Naive thymus-derived CD4-positive, alpha-beta T cell (primary cell): ENCODE measurements at regions not wholly inside any gene's neighbourhood (a gene's known extent, or its start where the extent isn't known, plus 50 kb on each side); places are given as distances from the start of the nearest gene placed in this dataset.

Source experiments
- ATAC-seq: fragments of 150-1000 bp; cut with Tn5 transposase; 2 replicates; pipeline ENCODE4 v1.10.0; 2021; ENCODE audit warnings: mild to moderate bottlenecking, moderate library complexity
- CTCF ChIA-PET: fragments of 350-600 bp; sonication (Branson Sonifier 250); formaldehyde crosslinking; loops from one replicate; lab custom pipeline; 2021; ENCODE audit warnings: antibody characterized with exemption; lab: Charles Lee
- POLR2A ChIA-PET: fragments of 350-600 bp; sonication (Branson Sonifier 250); formaldehyde crosslinking; loops from one replicate; lab custom pipeline; 2021; ENCODE audit warnings: antibody characterized with exemption, inconsistent platforms; lab: Charles Lee
- DNase-seq, 9 donors: peaks; one replicate each; pipeline versions ENCODE4 v3.0.0 to v3.0.0-alpha.2; 2020 to 2022; ENCODE audit warnings: mixed read lengths in 1 of 9
- H3K27ac ChIP-seq: one replicate; pipeline ENCODE4 v1.7.0; 2013; ENCODE audit warnings: mild to moderate bottlenecking, low read depth, low read length, moderate library complexity
- H3K27me3 ChIP-seq, 2 donors: one replicate each; pipeline ENCODE4 v1.7.0; 2013; ENCODE audit warnings: low read length in 2 of 2, mild to moderate bottlenecking in 2 of 2, moderate library complexity in 2 of 2; ENCODE audit not compliant: control insufficient read depth in 2 of 2, insufficient read depth in 2 of 2
- H3K36me3 ChIP-seq, 3 experiments: 1 replicate in 2 of 3; 2 replicates in 1 of 3; pipeline ENCODE4 v1.7.0; 2013; ENCODE audit warnings: low read length in 3 of 3, mild to moderate bottlenecking in 3 of 3, moderate library complexity in 1 of 3; ENCODE audit not compliant: insufficient read depth in 3 of 3, control insufficient read depth in 2 of 3
- H3K4me1 ChIP-seq, 2 donors: one replicate each; pipeline ENCODE4 v1.7.0; 2013; ENCODE audit warnings: low read length in 2 of 2, mild to moderate bottlenecking in 2 of 2, moderate library complexity in 1 of 2; ENCODE audit not compliant: control insufficient read depth in 2 of 2, insufficient read depth in 2 of 2
- H3K4me3 ChIP-seq: 2 replicates; pipeline ENCODE4 v1.7.0; 2013; ENCODE audit warnings: mild to moderate bottlenecking, low read length
- H3K9me3 ChIP-seq, 3 experiments: 1 replicate in 2 of 3; 2 replicates in 1 of 3; pipeline ENCODE4 v1.7.0; 2013; ENCODE audit warnings: low read length in 3 of 3; ENCODE audit not compliant: control insufficient read depth in 2 of 3
- H3K27ac Mint-ChIP-seq, 9 donors: one replicate each; pipeline ENCODE4 v1.8.0; 2020 to 2022; ENCODE audit warnings: mixed read lengths in 9 of 9, mild to moderate bottlenecking in 8 of 9, moderate library complexity in 5 of 9, inconsistent platforms in 2 of 9
- H3K27me3 Mint-ChIP-seq, 5 donors: one replicate each; pipeline ENCODE4 v1.8.0; 2021 to 2022; ENCODE audit warnings: mixed read lengths in 5 of 5, mild to moderate bottlenecking in 1 of 5
- H3K36me3 Mint-ChIP-seq, 5 donors: one replicate each; pipeline ENCODE4 v1.8.0; 2020 to 2022; ENCODE audit warnings: mixed read lengths in 5 of 5, mild to moderate bottlenecking in 3 of 5, inconsistent platforms in 1 of 5
- H3K4me1 Mint-ChIP-seq, 7 donors: one replicate each; pipeline ENCODE4 v1.8.0; 2020 to 2022; ENCODE audit warnings: mixed read lengths in 7 of 7, mild to moderate bottlenecking in 3 of 7, inconsistent platforms in 1 of 7
- H3K4me3 Mint-ChIP-seq, 10 donors: one replicate each; pipeline ENCODE4 v1.8.0; 2020 to 2022; ENCODE audit warnings: mild to moderate bottlenecking in 10 of 10, mixed read lengths in 10 of 10, moderate library complexity in 6 of 10, inconsistent platforms in 2 of 10
- H3K9me3 Mint-ChIP-seq, 11 donors: one replicate each; pipeline ENCODE4 v1.8.0; 2020 to 2022; ENCODE audit warnings: mixed read lengths in 11 of 11, mild to moderate bottlenecking in 4 of 11, inconsistent platforms in 1 of 11, moderate library complexity in 1 of 11
- intact Hi-C, 2 donors: fragments of 100-400 bp; cut with micrococcal nuclease; formaldehyde crosslinking; loops; one replicate each; pipeline ENCODE4 v1.15.1; 2023

- Mint-ChIP-seq H3K4me3 (no peak overlapping the region), H3K27ac (no peak overlapping the region), H3K4me1 (peaks cover 0 to 2% (median 0%) of the 10 kb centered on the region in 7 donors), H3K36me3 (no peaks in the 10 kb centered on the region), H3K9me3 (peaks cover 0 to 4% (median 0%) of the 10 kb centered on the region in 11 donors), H3K27me3 (peaks cover 0 to 8% (median 0%) of the 10 kb centered on the region in 5 donors)
- Histone ChIP-seq H3K27me3 (no peaks in the 10 kb centered on the region), H3K4me1 (no peaks in the 10 kb centered on the region), H3K9me3 (no peaks in the 10 kb centered on the region), H3K27ac (no peak overlapping the region), H3K4me3 (no peak overlapping the region), H3K36me3 (no peaks in the 10 kb centered on the region)
- intact Hi-C loops = no loop called here
- DNase-seq (no peak), ATAC-seq (no peak)
- ChIA-PET CTCF (no interaction called here), POLR2A (no interaction called here)
Measured at GRCh38 chr3:13170317-13170716, 97.1 kb upstream of the IQSEC1 start.

GRCh38 chr3:13168391-13168790 is 95.2 kb upstream of the IQSEC1 start:
- H3K27ac Mint-ChIP-seq = peak overlapping the region in 1 of 9 donors; percentile 24
- ChIA-PET CTCF (no interaction called here), POLR2A (no interaction called here)
- Histone ChIP-seq H3K4me3 (no peak overlapping the region), H3K4me1 (no peaks in the 10 kb centered on the region), H3K27me3 (no peaks in the 10 kb centered on the region), H3K27ac (no peak overlapping the region), H3K9me3 (no peaks in the 10 kb centered on the region), H3K36me3 (no peaks in the 10 kb centered on the region)
- peaks cover 0 to 8% (median 0%) of the 10 kb centered on the region in 5 donors for H3K27me3 Mint-ChIP-seq
- H3K36me3 Mint-ChIP-seq = no peaks in the 10 kb centered on the region
- peaks cover 0 to 4% (median 0%) of the 10 kb centered on the region in 11 donors for H3K9me3 Mint-ChIP-seq
- no peak overlapping the region for H3K4me3 Mint-ChIP-seq
- peaks cover 0 to 2% (median 0%) of the 10 kb centered on the region in 7 donors for H3K4me1 Mint-ChIP-seq
- intact Hi-C loops = no loop called here
- ATAC-seq (no peak), DNase-seq (no peak)

- Histone ChIP-seq H3K9me3 (no peaks in the 10 kb centered on the region), H3K4me3 (no peak overlapping the region), H3K4me1 (no peaks in the 10 kb centered on the region), H3K27me3 (no peaks in the 10 kb centered on the region), H3K27ac (no peak overlapping the region), H3K36me3 (no peaks in the 10 kb centered on the region)
- peaks cover 0 to 4% (median 0%) of the 10 kb centered on the region in 11 donors for H3K9me3 Mint-ChIP-seq
- no peak for DNase-seq
- H3K27ac Mint-ChIP-seq = no peak overlapping the region
- no peaks in the 10 kb centered on the region for H3K36me3 Mint-ChIP-seq
- H3K4me3 Mint-ChIP-seq = no peak overlapping the region
- ChIA-PET POLR2A (no interaction called here), CTCF (no interaction called here)
- peaks cover 0 to 8% (median 0%) of the 10 kb centered on the region in 5 donors for H3K27me3 Mint-ChIP-seq
- ATAC-seq = no peak
- peaks cover 0 to 2% (median 0%) of the 10 kb centered on the region in 7 donors for H3K4me1 Mint-ChIP-seq
- intact Hi-C loops = no loop called here
Measured at GRCh38 chr3:13167829-13168228, 94.6 kb upstream of the IQSEC1 start.

- H3K36me3 Mint-ChIP-seq = no peaks in the 10 kb centered on the region
- peaks cover 0 to 2% (median 0%) of the 10 kb centered on the region in 7 donors for H3K4me1 Mint-ChIP-seq
- DNase-seq = no peak
- H3K27ac ChIP-seq = no peak overlapping the region
- intact Hi-C loops = no loop called here
- peaks cover 0 to 4% (median 0%) of the 10 kb centered on the region in 11 donors for H3K9me3 Mint-ChIP-seq
- ATAC-seq = no peak
- no peaks in the 10 kb centered on the region for H3K4me1 ChIP-seq
- H3K36me3 ChIP-seq = no peaks in the 10 kb centered on the region
- H3K9me3 ChIP-seq = no peaks in the 10 kb centered on the region
- no peak overlapping the region for H3K4me3 Mint-ChIP-seq
- peaks cover 0 to 8% (median 0%) of the 10 kb centered on the region in 5 donors for H3K27me3 Mint-ChIP-seq
- ChIA-PET CTCF (no interaction called here), POLR2A (no interaction called here)
- no peak overlapping the region for H3K4me3 ChIP-seq
- no peak overlapping the region for H3K27ac Mint-ChIP-seq
- no peaks in the 10 kb centered on the region for H3K27me3 ChIP-seq
Measured at GRCh38 chr3:13167064-13167743, 94.0 kb upstream of the IQSEC1 start.

- H3K27ac ChIP-seq = no peak overlapping the region
- H3K4me3 Mint-ChIP-seq = no peak overlapping the region
- ChIA-PET POLR2A (no interaction called here), CTCF (no interaction called here)
- DNase-seq (no peak), ATAC-seq (no peak)
- H3K4me1 ChIP-seq = no peaks in the 10 kb centered on the region
- H3K36me3 Mint-ChIP-seq = no peaks in the 10 kb centered on the region
- no peaks in the 10 kb centered on the region for H3K36me3 ChIP-seq
- H3K4me3 ChIP-seq = no peak overlapping the region
- H3K4me1 Mint-ChIP-seq = peaks cover 0 to 2% (median 0%) of the 10 kb centered on the region in 7 donors
- no peaks in the 10 kb centered on the region for H3K9me3 ChIP-seq
- intact Hi-C loops = no loop called here
- H3K27ac Mint-ChIP-seq = no peak overlapping the region
- peaks cover 0 to 4% (median 0%) of the 10 kb centered on the region in 11 donors for H3K9me3 Mint-ChIP-seq
- H3K27me3 ChIP-seq = no peaks in the 10 kb centered on the region
- H3K27me3 Mint-ChIP-seq = peaks cover 0 to 8% (median 0%) of the 10 kb centered on the region in 5 donors
Measured at GRCh38 chr3:13166243-13167063, 93.2 kb upstream of the IQSEC1 start.

GRCh38 chr3:13165576-13165975 is 92.3 kb upstream of the IQSEC1 start:
- intact Hi-C loops = no loop called here
- Mint-ChIP-seq H3K9me3 (peaks cover 0 to 4% (median 0%) of the 10 kb centered on the region in 11 donors), H3K4me3 (no peak overlapping the region), H3K27me3 (peaks cover 0 to 8% (median 0%) of the 10 kb centered on the region in 5 donors), H3K4me1 (peaks cover 0 to 2% (median 0%) of the 10 kb centered on the region in 7 donors), H3K27ac (no peak overlapping the region), H3K36me3 (no peaks in the 10 kb centered on the region)
- Histone ChIP-seq H3K4me1 (no peaks in the 10 kb centered on the region), H3K4me3 (no peak overlapping the region), H3K27me3 (no peaks in the 10 kb centered on the region), H3K36me3 (no peaks in the 10 kb centered on the region), H3K27ac (no peak overlapping the region), H3K9me3 (no peaks in the 10 kb centered on the region)
- no peak for DNase-seq
- CTCF ChIA-PET = no interaction called here
- POLR2A ChIA-PET = no interaction called here
- ATAC-seq = no peak
